Activated CD8-positive, alpha-beta memory T cell treated with anti-CD3 and anti-CD28 coated beads for 4 hours (primary cell): ENCODE measurements at regions not wholly inside any gene's neighbourhood (a gene's known extent, or its start where the extent isn't known, plus 50 kb on each side); places are given as distances from the start of the nearest gene placed in this dataset.
"Not testable (repeated sequence)": the region's sequence is repeated elsewhere in the genome, so short reads cannot be mapped to it uniquely, and the experiment has no call there.

Source experiments
- DNase-seq, 2 donors: peaks; one replicate each; pipeline ENCODE4 v3.0.0-alpha.2; 2020; ENCODE audit warnings: low read depth in 2 of 2

DNA sequence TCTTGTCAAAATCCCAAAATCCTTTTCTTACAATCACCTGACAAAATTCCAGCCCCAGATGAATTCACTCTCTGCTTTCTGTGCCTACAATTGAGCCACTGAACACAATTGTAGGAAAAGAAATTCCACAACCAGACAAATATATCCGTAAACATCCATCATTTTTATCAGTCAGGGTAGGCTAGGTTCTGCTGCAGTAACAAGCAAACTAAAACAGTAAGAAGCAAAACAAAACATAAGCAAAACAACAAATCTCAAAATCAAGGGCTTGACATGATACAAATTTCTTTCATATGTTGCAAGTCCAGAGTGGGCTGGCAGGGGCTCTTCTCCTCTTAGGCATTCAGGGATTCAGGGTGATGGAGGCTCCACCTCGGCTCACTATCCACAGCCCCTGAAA is 114.2 kb upstream of the MAN2A1 start:
- DNase-seq, result no peak

DNA sequence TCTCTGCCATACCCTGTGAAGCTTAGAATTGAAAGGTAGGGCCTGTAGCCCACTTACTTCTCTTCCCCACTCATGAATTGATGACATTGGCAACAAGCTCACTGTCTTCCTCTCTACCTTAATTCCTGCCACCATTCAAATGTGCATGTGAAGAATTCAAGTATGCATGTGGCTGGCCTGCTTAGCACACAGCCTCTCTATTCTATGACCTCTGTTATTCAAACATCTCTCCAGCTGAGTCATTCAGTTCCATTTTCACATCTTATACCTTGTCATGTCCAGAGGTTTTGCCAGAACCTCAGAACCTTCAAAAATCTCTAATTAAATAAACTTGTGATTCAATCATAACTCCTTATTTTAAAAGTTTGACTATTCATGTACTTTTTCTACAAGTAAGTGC is 114.7 kb upstream of the MAN2A1 start:
- no peak for DNase-seq

DNA sequence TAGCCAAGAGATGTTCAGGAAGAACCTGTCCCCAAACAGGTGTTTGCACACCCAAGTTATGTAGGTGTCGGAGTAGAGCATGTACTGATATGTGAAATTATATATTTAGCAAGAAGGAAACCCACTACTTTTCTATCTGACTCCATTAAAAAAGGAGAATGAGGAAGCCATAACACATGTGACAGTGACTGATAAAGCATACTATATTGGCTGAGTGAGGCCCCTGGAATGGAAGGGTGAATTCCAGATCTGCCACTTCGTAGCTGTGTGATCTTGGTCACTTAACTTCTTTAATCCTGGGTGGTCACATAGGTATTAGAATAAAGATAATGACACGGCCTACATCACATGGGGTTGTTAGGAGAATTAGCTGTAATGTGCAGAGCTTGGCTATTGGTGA is 116.0 kb upstream of the MAN2A1 start:
- no peak for DNase-seq

DNA sequence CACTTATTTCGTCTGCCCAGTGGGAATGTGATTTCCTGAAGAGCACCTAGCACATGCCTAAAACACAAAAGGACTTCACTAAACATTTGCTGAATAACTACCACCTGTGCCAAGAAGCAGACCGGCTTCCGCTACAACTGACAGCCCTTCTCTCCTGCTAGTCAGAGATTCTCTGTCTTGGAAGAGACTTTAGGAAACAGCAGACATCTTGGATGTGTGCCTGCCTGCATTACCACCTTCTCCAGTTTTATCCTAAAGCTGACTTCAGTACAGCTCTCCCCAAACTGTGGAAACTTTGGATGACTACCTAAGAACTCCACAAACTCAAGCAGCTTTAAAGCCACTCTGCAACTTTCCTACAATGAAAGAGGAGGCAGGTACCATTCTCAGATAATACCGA is 116.5 kb upstream of the MAN2A1 start:
- no peak for DNase-seq

DNA sequence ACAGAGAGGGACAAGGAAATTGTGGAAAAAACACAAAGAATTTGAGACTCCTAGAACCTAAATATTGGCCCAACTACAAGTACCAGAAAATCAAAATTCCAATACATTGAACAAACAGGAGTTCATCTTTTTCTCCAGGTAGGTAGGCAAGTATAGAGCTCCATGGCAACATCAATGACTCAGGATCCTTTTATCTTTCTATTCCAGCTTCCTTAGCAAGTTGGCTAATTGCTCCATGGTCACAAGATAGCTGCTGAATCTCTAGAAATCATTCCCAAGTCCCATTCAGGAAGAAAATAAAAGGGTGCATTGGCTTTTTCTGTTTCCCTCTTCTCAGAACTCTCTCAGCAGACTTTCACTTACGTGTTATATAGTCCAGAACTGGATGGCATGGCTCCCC is 117.9 kb upstream of the MAN2A1 start:
- DNase-seq, result no peak

DNA sequence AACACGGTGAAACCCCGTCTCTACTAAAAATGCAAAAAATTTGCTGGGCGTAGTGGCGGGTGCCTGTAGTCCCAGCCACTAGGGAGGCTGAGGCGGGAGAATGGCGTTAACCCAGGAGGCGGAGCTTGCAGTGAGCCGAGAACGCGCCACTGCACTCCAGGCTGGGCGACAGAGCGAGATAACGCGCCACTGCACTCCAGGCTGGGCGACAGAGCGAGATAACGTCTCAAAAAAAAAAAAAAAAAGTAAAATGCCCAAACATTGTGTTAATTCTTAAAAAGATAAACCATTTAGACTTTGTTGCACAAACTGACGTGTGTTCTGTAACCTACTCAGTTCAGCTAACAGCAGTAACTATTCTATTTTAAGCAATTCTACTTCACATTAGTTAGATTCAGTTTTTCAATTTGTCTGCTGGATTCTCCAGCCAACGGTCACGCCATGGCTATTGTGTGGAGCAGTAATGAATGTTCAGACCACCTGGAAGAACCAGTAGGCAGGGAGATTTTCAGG is 119.3 kb upstream of the MAN2A1 start:
- no peak for DNase-seq

DNA sequence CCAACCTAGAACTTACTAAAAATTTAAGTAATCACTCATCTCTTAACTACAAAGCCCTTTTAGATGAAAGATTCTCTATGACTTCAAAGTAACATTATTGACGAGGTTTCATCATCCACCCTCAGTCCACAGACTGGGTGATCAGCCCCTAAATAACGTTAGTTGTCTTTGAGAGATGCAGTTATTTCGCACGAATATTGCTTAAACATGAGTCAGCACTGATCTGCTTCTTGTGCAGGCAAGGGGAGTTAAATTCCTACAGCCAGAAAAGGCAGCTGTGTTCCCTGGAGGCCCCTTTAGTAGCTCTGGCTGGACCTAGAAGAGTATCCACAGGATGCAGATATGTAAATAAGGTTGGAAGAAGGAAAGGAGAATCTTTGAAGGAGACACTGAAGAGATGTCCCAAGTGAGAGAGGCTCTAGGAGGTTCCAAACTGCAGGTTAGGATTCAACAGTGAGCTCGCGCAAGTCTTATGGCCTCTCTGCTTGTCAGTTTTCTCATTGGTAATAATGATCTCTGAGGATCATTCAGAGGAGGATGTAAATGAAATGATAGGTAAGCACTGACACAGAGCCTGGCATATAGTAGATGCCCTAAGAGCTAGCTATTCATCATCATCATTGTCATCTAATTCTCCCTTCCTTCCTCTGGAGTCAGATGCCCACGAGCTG is 122.2 kb upstream of the MAN2A1 start:
- DNase-seq, result no peak

DNA sequence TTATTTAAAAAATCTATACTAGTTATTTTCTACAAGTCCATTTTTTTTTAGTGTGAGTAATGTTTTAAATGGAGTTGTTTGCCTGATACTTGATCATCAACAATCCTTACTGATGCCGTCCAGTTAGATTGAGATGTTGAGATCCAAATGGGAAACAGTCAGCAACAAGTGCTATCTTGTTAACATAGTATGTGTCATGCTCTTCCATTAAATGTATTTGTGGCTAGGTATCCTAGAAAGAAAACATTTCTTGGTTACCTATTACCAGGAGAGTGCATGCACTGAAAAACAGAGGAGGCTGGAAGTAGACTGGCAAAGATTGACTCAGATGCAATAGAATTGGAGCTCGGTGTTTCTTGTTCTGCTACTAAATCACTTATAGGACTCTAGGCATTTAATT is 123.4 kb upstream of the MAN2A1 start:
- DNase-seq, result no peak

DNA sequence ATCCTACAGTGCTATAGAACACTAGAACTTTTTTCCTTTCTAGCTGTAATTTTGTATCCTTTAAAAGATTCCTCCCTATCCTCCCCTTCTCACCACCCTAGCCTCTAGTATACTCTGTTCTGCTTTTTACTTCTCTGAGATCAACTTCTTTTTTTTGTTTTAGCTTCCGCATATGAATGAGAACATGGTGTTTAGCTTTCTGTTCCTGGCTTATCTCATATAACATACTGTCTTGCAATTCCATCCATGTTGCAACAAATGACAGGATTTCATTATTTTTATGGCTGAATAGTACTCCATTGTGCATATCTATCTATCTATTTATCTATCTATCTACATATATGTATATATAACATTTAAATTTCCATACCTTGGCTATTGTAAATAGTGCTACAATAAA is 126.0 kb upstream of the MAN2A1 start:
- DNase-seq, result no peak

DNA sequence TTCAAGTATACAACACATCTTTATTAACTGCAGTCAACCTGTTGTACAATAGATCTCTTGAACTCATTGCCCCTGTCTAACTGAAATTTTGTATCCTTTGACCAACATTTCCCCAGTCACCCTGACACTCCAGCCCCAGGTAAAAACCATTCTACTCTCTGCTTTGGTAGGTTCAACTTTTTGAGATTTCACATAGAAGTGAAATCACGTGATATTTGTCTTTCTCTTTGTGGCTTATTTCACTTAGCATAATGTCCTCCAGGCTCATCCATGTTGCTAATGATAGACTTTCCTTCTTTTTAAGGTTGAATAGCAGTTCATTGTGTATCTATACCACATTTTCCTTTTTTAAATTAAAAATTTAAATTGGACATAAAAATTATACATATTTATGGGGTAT is 126.5 kb upstream of the MAN2A1 start:
- no peak for DNase-seq

DNA sequence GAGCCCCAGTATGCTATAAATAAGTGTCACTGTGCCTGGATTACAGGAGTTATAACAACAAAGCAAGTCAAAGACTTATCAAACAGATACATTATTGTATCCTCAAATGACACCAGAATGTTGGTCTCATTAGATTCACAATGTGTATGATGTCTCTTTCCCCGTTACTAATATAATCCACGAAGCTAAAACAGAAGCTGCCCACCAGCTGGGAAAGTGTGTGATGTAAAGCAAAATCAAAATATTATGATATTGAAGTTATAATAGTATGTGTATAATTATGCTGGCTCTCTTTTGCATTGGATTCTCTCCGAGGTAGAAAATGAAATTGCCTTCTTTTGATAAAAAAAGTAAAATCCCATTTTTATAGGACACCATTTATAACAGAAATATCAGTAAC is 127.3 kb upstream of the MAN2A1 start:
- no peak for DNase-seq

DNA sequence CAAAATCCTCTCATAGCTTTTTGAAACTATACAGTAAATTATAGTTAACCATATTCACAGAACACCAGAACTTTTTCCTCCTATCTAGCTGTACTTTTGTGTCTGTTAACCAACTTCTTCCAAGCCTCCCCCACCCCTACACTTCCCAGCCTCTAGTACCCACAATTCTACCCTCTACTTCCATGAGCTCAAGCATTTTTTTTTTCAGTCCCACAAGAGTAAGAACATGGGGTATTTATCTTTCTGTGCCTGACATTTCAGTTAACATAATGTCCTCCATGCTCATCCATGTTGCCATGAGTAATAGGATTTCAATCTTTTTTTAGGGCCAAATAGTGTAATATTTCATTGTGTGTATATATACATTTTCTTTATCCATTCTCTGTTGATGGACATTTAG is 128.3 kb upstream of the MAN2A1 start:
- DNase-seq, result no peak

DNA sequence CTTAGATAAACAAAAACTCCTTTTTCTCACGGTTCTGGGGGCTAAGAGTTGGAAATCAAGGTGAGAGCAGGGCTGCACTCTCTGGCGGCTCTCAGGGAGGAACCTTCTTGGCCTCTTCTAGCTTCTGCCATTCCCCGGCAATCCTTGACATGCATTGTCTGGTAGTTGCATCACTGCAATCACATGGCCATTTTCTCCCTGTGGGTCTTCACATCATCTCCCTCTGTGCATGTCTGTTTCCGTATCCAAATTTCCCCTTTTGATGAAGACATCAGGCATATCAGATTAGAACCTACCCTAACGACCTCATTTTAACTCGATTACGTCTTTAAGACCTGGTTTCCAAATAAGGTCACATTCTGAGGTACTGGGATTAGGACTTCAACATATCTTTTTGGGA is 129.2 kb upstream of the MAN2A1 start:
- DNase-seq, result no peak

DNA sequence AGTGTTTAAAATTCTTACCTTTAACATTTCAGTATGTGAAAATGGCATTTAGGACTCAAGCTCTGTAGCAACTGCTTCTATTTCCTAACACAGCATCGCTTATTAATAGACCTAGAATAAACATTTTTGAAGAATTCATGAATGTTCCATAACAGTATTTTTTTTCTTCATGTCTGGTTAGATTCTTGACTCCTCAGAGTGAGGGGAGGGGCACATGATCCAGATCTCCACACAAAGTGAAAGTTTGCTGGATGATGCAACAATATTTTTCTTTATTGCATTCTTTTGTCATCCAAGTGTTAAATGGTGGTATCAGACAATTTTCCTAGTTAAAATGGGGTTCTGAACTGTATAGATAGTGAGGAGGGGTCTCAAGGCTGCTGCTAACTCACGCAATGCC is 130.8 kb upstream of the MAN2A1 start:
- no peak for DNase-seq

DNA sequence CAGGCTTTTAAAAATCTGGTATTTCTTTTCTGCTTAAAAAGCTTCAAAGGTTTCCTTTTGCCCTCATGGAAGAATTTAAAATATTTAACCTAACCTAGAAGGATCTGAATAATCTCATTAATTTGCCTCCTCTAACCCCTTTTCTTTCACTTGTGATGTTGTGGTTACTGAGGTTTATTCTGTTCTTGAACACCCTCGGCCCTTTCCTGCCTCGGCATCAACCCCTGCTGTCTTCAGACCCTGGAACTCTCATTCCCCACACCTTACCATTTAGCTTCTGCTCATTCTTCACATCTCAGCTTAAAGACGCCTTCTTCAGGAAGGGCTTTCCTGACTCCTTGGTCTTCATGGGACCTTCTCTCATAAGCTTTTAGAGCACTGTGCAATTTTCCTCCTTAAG is 131.4 kb upstream of the MAN2A1 start:
- no peak for DNase-seq

DNA sequence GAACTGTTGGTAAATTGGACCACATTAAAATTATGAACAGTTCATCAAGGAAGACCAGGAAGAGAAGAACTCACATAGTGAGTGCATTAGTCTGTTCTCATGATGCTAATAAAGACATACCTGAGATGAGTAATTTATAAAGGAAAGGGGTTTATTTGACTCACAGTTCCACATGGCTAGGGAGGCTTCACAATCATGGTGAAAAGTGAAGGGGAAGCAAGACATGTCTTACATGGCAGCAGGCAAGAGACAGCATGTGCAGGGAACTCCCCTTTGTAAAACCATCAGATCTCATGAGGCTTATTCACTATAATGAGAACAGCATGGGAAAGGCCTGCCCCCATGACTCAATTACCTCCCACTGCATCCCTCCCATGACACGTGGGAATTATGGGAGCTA is 135.9 kb upstream of the MAN2A1 start:
- no peak for DNase-seq

DNA sequence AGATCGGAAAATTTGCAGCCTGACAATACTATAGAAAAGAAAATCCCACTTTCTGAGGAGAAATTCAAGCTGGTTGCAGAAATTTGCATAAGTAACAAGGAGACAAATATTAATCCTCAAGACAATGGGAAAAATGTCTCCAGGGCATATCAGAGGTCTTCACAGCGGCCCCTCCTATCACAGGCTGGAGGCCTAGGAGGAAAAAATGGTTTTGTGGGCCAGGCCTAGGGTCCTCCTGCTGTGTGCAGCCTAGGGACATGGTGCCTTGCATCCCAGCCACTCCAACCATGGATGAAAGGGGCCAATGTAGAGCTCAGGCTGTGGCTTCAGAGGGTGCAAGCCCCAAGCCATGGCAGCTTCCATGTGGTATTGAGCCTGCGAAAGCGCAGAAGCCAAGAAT is 138.5 kb upstream of the MAN2A1 start:
- not testable (repeated sequence) for DNase-seq

DNA sequence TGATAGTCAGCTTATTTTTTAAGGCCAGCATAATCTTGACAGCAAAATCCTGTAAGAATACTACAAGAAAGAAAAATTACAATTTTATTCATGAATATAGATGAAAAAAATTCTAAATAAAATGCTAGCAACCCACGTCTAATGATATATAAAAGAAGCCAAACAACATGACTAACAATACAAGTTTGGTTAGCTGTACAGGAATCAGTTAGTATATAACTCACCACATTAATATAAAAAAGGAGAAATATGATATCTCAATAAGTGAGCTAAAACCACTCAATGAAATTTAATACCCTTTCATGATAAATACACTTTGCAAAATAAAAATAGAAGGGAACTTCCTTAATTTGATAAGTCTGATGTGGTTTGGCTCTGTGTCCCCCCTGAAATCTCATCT is 139.7 kb upstream of the MAN2A1 start:
- no peak for DNase-seq

DNA sequence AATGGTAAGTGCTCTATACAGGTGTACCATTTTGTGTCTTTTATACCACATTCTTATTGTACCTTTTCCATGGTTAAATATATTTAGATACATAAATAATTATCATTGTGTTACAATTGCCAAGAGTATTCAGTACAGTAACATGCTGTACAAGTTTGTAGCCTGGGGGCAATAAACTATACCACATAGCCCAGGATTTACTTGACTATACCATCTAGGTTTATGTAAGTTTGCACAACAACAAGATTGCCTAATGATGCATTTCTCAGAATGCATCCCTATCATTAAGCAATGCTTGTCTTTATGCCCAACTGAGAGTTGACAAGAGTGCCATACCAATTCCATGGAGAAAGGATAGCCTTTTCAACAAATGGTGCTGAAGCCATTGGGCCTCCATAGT is 136.7 kb upstream of the PJA2 start:
- DNase-seq, result no peak

DNA sequence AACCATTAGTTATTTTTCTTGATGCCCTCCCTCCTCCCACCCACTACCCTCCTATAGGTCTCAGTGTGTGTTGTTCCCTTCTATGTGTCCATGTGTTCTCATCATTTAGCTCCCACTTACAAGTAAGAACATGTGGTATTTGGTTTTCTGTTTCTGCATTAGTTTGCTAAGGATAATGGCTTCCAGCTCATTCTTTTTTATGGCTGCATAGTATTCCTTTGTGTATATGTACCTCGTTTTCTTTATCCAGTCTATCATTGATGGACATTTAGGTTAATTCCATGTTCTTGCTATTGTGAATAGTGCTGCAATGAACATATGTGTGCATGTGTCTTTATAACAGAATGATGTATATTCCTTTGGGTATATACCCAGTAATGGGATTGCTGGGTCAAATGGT is 135.1 kb upstream of the PJA2 start:
- not testable (repeated sequence) for DNase-seq

DNA sequence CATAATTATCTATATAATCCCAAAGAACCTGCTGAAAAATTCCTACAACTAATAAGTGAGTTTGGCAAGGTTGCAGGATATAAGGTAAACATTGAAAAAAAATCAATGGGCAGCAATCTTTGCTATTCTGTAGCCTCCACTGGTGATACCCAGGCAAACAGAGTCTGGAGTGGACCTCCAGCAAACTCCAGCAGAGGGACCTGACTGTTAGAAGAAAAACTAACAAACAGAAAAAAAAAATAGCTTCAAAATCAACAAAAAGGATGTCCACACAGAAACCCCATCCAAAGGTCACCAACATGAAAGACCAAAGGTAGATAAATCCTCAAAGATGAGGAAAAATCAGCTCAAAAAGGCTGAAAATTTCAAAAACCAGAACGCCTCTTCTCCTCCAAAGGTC is 128.9 kb upstream of the PJA2 start:
- not testable (repeated sequence) for DNase-seq

DNA sequence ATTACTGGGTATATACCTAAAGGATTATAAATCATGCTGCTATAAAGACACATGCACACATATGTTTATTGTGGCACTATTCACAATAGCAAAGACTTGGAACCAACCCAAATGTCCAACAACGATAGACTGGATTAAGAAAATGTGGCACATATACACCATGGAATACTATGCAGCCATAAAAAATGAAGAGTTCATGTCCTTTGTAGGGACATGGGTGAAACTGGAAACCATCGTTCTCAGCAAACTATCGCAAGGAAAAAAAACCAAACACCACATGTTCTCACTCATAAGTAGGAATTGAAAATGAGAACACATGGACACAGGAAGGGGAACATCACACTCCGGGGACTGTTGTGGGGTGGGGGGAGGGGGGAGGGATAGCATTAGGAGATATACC is 125.3 kb upstream of the PJA2 start:
- not testable (repeated sequence) for DNase-seq

DNA sequence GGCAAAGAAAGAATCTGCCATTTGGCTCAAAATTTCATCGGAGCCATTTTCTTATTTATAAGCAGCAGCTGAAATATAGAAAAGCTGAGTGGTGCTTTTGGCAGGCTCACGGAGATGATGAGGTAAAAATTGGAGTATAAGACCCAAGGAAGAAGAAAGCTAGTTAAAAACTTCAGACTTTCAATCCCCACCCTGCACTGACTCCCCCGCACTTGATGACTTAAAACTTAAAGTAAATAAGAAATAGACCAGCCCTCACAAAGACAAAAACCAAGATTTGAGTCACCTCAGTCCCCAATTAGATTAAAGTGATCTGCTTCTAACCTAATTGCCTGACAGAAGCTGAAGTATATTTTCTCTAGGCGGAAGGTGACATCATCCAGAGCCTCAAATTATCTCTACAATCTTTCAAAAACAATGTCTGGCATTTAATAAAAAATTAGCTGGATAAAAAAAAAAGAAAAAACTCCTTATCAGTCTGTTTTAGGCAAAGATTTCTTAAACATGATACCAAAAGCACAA is 124.0 kb upstream of the PJA2 start:
- no peak for DNase-seq

DNA sequence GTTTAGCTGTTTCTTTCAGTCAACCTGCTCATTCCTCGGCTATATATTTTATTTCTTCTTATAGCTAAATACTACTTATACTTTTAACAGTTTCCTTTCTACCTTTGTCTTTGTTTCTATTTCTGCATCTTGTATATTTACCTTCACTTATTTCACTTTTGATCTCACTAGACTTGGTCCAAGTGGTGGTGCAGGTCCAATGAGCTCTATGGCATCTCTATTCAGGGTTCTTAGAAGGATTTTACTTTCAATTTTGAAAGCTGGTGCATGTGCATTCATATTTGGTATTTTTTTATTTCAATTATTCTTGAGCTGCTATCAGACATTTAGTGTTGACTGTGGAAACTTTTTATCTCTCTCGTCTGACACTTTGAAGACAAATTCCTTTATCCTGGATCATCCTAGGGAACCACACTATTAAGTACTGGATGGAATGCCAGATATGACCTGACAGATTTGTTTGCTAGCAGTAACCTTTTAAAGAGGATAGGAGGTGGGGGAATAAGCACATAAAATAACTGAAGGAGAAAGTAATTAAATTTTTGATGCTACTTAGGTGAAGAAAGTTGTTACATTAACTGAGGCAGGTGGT is 123.1 kb upstream of the PJA2 start:
- DNase-seq, result no peak
